ENCODE measurements at regions not wholly inside any gene's neighbourhood (a gene's known extent, or its start where the extent isn't known, plus 50 kb on each side); places are given as distances from the start of the nearest gene placed in this dataset.

GRCh38 chr1:5751833-5752745 is 240.1 kb downstream of the NPHP4 start:
- Mint-ChIP-seq H3K27me3 (ENCODE audit: insufficient read depth, low read depth) (peaks cover 21% of the 10 kb centered on the region), H3K4me1 (peaks cover 45% of the 10 kb centered on the region), H3K36me3 (no peaks in the 10 kb centered on the region), H3K9me3 (no peaks in the 10 kb centered on the region), H3K4me3 (no peak overlapping the region), H3K27ac (no peak overlapping the region)
- no peak overlapping the region for H3K27ac ChIP-seq
- no peaks in the 10 kb centered on the region for H3K79me2 ChIP-seq (ENCODE audit: low read depth)
- DNase-seq (ENCODE audit: low spot score) = peak; percentile 48
- H3K9me3 ChIP-seq (ENCODE audit: low read depth) = no peaks in the 10 kb centered on the region
- H3K4me1 ChIP-seq = peaks cover 14% of the 10 kb centered on the region
- TF ChIP-seq CTCF (IDR thresholded peaks at IDR 0.05) = peak; percentile 27
- TF ChIP-seq EZH2phosphoT487 (IDR thresholded peaks at IDR 0.05) = no peak
- no peak for TF ChIP-seq EZH2 (IDR thresholded peaks at IDR 0.05)
- H3K4me3 ChIP-seq = no peak overlapping the region
- peak overlapping the region; percentile 35 for H3K4me2 ChIP-seq
- H2AFZ ChIP-seq (replicated peaks) = no peak overlapping the region
- no peaks in the 10 kb centered on the region for H3K27me3 ChIP-seq
- H3F3A ChIP-seq (ENCODE audit: low read depth) = no peaks in the 10 kb centered on the region
- no peaks in the 10 kb centered on the region for H4K20me1 ChIP-seq (ENCODE audit: low read depth)
- no peak overlapping the region for H3K9ac ChIP-seq
- no peaks in the 10 kb centered on the region for H3K36me3 ChIP-seq

GRCh38 chr1:5751163-5751540 is 241.1 kb downstream of the NPHP4 start:
- Mint-ChIP-seq H3K36me3 (no peaks in the 10 kb centered on the region), H3K27ac (peak overlapping the region; percentile 23), H3K4me1 (peaks cover 50% of the 10 kb centered on the region), H3K27me3 (ENCODE audit: insufficient read depth, low read depth) (peaks cover 17% of the 10 kb centered on the region), H3K9me3 (no peaks in the 10 kb centered on the region), H3K4me3 (no peak overlapping the region)
- H3K27me3 ChIP-seq = no peaks in the 10 kb centered on the region
- TF ChIP-seq CTCF (IDR thresholded peaks at IDR 0.05) = no peak
- no peak for TF ChIP-seq EZH2phosphoT487 (IDR thresholded peaks at IDR 0.05)
- TF ChIP-seq EZH2 (IDR thresholded peaks at IDR 0.05) = no peak
- DNase-seq (ENCODE audit: low spot score) = no peak
- peaks cover 14% of the 10 kb centered on the region for H3K4me1 ChIP-seq
- H3F3A ChIP-seq (ENCODE audit: low read depth) = no peaks in the 10 kb centered on the region
- H3K4me3 ChIP-seq = no peak overlapping the region
- H3K79me2 ChIP-seq (ENCODE audit: low read depth) = no peaks in the 10 kb centered on the region
- H2AFZ ChIP-seq (replicated peaks) = no peak overlapping the region
- no peak overlapping the region for H3K9ac ChIP-seq
- no peaks in the 10 kb centered on the region for H3K36me3 ChIP-seq
- H3K4me2 ChIP-seq = no peak overlapping the region
- no peak overlapping the region for H3K27ac ChIP-seq
- H3K9me3 ChIP-seq (ENCODE audit: low read depth) = no peaks in the 10 kb centered on the region
- no peaks in the 10 kb centered on the region for H4K20me1 ChIP-seq (ENCODE audit: low read depth)

GRCh38 chr1:5750186-5751162 is 241.8 kb downstream of the NPHP4 start:
- H3K4me1 Mint-ChIP-seq = peaks cover 53% of the 10 kb centered on the region
- Histone ChIP-seq H3K27me3 (no peaks in the 10 kb centered on the region), H2AFZ (replicated peaks) (no peak overlapping the region), H3K4me3 (no peak overlapping the region), H3K4me2 (no peak overlapping the region), H3K9me3 (ENCODE audit: low read depth) (no peaks in the 10 kb centered on the region), H3K79me2 (ENCODE audit: low read depth) (no peaks in the 10 kb centered on the region), H3K27ac (no peak overlapping the region), H3K4me1 (peaks cover 14% of the 10 kb centered on the region), H3K36me3 (no peaks in the 10 kb centered on the region), H3F3A (ENCODE audit: low read depth) (no peaks in the 10 kb centered on the region), H4K20me1 (ENCODE audit: low read depth) (no peaks in the 10 kb centered on the region), H3K9ac (no peak overlapping the region)
- peak overlapping the region; percentile 1 for H3K27ac Mint-ChIP-seq
- DNase-seq (ENCODE audit: low spot score) = no peak
- H3K4me3 Mint-ChIP-seq = no peak overlapping the region
- no peaks in the 10 kb centered on the region for H3K9me3 Mint-ChIP-seq
- peaks cover 16% of the 10 kb centered on the region for H3K27me3 Mint-ChIP-seq (ENCODE audit: insufficient read depth, low read depth)
- TF ChIP-seq CTCF (IDR thresholded peaks at IDR 0.05) (no peak), EZH2 (IDR thresholded peaks at IDR 0.05) (no peak), EZH2phosphoT487 (IDR thresholded peaks at IDR 0.05) (no peak)
- H3K36me3 Mint-ChIP-seq = no peaks in the 10 kb centered on the region

Measured in neural progenitor cell (in vitro differentiated cells).